H9 (cell line): ENCODE measurements at regions not wholly inside any gene's neighbourhood (a gene's known extent, or its start where the extent isn't known, plus 50 kb on each side); places are given as distances from the start of the nearest gene placed in this dataset.
"Not testable (repeated sequence)": the region's sequence is repeated elsewhere in the genome, so short reads cannot be mapped to it uniquely, and the experiment has no call there.

Experiments used
- DNase-seq: peaks from one replicate; pipeline ENCODE4 v3.0.0-alpha.2; 2017
- H2AFZ ChIP-seq: one replicate; pipeline ENCODE4 v1.6.1; 2013; ENCODE audit warnings: mild to moderate bottlenecking, low read length, control low read depth, moderate library complexity
- H2AK5ac ChIP-seq: 2 replicates; pipeline ENCODE4 v1.6.1; 2013; ENCODE audit warnings: low read length, control low read depth, mixed read lengths; ENCODE audit not compliant: insufficient read length
- H2BK120ac ChIP-seq: one replicate; pipeline ENCODE4 v1.6.1; 2013; ENCODE audit warnings: low read depth, mild to moderate bottlenecking, low read length, control low read depth, inconsistent platforms; ENCODE audit not compliant: poor library complexity, severe bottlenecking
- H2BK12ac ChIP-seq: 2 replicates; pipeline ENCODE4 v1.6.1; 2013; ENCODE audit warnings: low read length, control low read depth, mixed read lengths, low read depth; ENCODE audit not compliant: insufficient read length
- H2BK15ac ChIP-seq: 2 replicates; pipeline ENCODE4 v1.6.1; 2013; ENCODE audit warnings: low read depth, low read length, control low read depth
- H2BK20ac ChIP-seq: one replicate; pipeline ENCODE4 v1.6.1; 2013; ENCODE audit warnings: low read depth, mild to moderate bottlenecking, low read length, control low read depth, inconsistent platforms; ENCODE audit not compliant: poor library complexity, severe bottlenecking
- H2BK5ac ChIP-seq: 2 replicates; pipeline ENCODE4 v1.6.1; 2013; ENCODE audit warnings: low read length, control low read depth, mixed read lengths; ENCODE audit not compliant: insufficient read length
- H3K14ac ChIP-seq: 2 replicates; pipeline ENCODE4 v1.6.1; 2013; ENCODE audit warnings: low read length, control low read depth; ENCODE audit not compliant: insufficient read depth
- H3K18ac ChIP-seq: 2 replicates; pipeline ENCODE4 v1.6.1; 2013; ENCODE audit warnings: low read depth, mild to moderate bottlenecking, mixed read lengths, low read length, control low read depth; ENCODE audit not compliant: insufficient read length
- H3K23ac ChIP-seq: 2 replicates; pipeline ENCODE4 v1.6.1; 2013; ENCODE audit warnings: low read length, control low read depth, mixed read lengths, low read depth; ENCODE audit not compliant: insufficient read length
- H3K23me2 ChIP-seq: 2 replicates; pipeline ENCODE4 v1.6.1; 2013; ENCODE audit warnings: low read depth, mild to moderate bottlenecking, mixed read lengths, low read length, control low read depth; ENCODE audit not compliant: insufficient read length, poor library complexity, severe bottlenecking
- H3K27ac ChIP-seq: 2 replicates; pipeline ENCODE4 v1.5.1; 2013; ENCODE audit warnings: low read length, control low read depth, mixed read lengths, low read depth; ENCODE audit not compliant: insufficient read length
- H3K27me3 ChIP-seq: 2 replicates; pipeline ENCODE4 v1.6.1; 2013; ENCODE audit warnings: low read length, control low read depth, inconsistent platforms; ENCODE audit not compliant: insufficient read depth
- H3K4ac ChIP-seq: 2 replicates; pipeline ENCODE4 v1.6.1; 2013; ENCODE audit warnings: low read depth, mild to moderate bottlenecking, control low read depth, inconsistent platforms, low read length, moderate library complexity
- H3K4me1 ChIP-seq: 2 replicates; pipeline ENCODE4 v1.6.1; 2013; ENCODE audit warnings: low read length, control low read depth, inconsistent platforms; ENCODE audit not compliant: insufficient read depth
- H3K4me2 ChIP-seq: 2 replicates; pipeline ENCODE4 v1.6.1; 2013; ENCODE audit warnings: low read length, control low read depth, mixed read lengths; ENCODE audit not compliant: insufficient read length, insufficient read depth
- H3K56ac ChIP-seq: 2 replicates; pipeline ENCODE4 v1.6.1; 2013; ENCODE audit warnings: low read depth, mild to moderate bottlenecking, mixed read lengths, low read length, control low read depth; ENCODE audit not compliant: insufficient read length
- H3K79me1 ChIP-seq: 2 replicates; pipeline ENCODE4 v1.6.1; 2013; ENCODE audit warnings: low read depth, mild to moderate bottlenecking, moderate library complexity, low read length, control low read depth, inconsistent platforms; ENCODE audit not compliant: insufficient read depth, poor library complexity, severe bottlenecking
- H3K79me2 ChIP-seq: 2 replicates; pipeline ENCODE4 v1.6.1; 2013; ENCODE audit warnings: low read length, control low read depth, inconsistent platforms; ENCODE audit not compliant: insufficient read depth
- H3K9ac ChIP-seq: 2 replicates; pipeline ENCODE4 v1.6.1; 2013; ENCODE audit warnings: low read length, control low read depth, mixed read lengths; ENCODE audit not compliant: insufficient read length; ENCODE audit errors: extremely low read depth
- H3K9me3 ChIP-seq: one replicate; pipeline ENCODE4 v1.6.1; 2013; ENCODE audit warnings: low read depth, low read length, inconsistent platforms; ENCODE audit not compliant: control insufficient read depth
- H3T11ph ChIP-seq: one replicate; pipeline ENCODE4 v1.6.1; 2013; ENCODE audit warnings: mild to moderate bottlenecking, low read length, control low read depth, inconsistent platforms
- H4K20me1 ChIP-seq: one replicate; pipeline ENCODE4 v1.6.1; 2013; ENCODE audit not compliant: control insufficient read depth, insufficient read length, insufficient read depth
- H4K5ac ChIP-seq: 2 replicates; pipeline ENCODE4 v1.6.1; 2013; ENCODE audit warnings: low read depth, mild to moderate bottlenecking, mixed read lengths, low read length, control low read depth; ENCODE audit not compliant: insufficient read length
- H4K8ac ChIP-seq: replicated peaks from 2 replicates; pipeline ENCODE4 v1.6.1; 2013; ENCODE audit warnings: low read length, control low read depth, mixed read lengths, low read depth; ENCODE audit not compliant: insufficient read length
- H4K91ac ChIP-seq: 2 replicates; pipeline ENCODE4 v1.6.1; 2013; ENCODE audit warnings: low read depth, mild to moderate bottlenecking, moderate library complexity, mixed read lengths, low read length, control low read depth; ENCODE audit not compliant: insufficient read length
- H3K27ac Mint-ChIP-seq, 3 experiments: 2 replicates in 2 of 3; 3 replicates in 1 of 3; pipeline ENCODE4 v1.8.0; 2020 to 2021; ENCODE audit warnings: mixed read lengths in 3 of 3, mild to moderate bottlenecking in 1 of 3, moderate library complexity in 1 of 3
- H3K27me3 Mint-ChIP-seq: 2 replicates; pipeline ENCODE4 v1.8.0; 2021; ENCODE audit warnings: low read depth, mild to moderate bottlenecking, moderate library complexity, mixed read lengths
- H3K36me3 Mint-ChIP-seq, 3 experiments: 2 replicates in 2 of 3; 3 replicates in 1 of 3; pipeline ENCODE4 v1.8.0; 2020 to 2021; ENCODE audit warnings: low read depth in 3 of 3, mixed read lengths in 3 of 3; ENCODE audit not compliant: insufficient read depth in 1 of 3
- H3K4me1 Mint-ChIP-seq, 2 experiments: 2 replicates each; pipeline ENCODE4 v1.8.0; 2020; ENCODE audit warnings: mixed read lengths in 2 of 2
- H3K4me3 Mint-ChIP-seq, 2 experiments: 2 replicates in 1 of 2; 3 replicates in 1 of 2; pipeline ENCODE4 v1.8.0; 2020 to 2021; ENCODE audit warnings: mild to moderate bottlenecking in 2 of 2, mixed read lengths in 2 of 2, moderate library complexity in 1 of 2
- H3K9me3 Mint-ChIP-seq, 2 experiments: 2 replicates in 1 of 2; 3 replicates in 1 of 2; pipeline ENCODE4 v1.8.0; 2020; ENCODE audit warnings: mild to moderate bottlenecking in 2 of 2, mixed read lengths in 2 of 2, moderate library complexity in 1 of 2
- WGBS: extraction: QIAGEN DNeasy Blood & Tissue Kit; methylation state at CpG from one replicate; pipeline ENCODE4 v1.1.7; 2013; ENCODE audit warnings: missing lambda C conversion rate, low lambda C conversion rate, mixed read lengths; ENCODE audit not compliant: insufficient read length; ENCODE audit errors: extremely low coverage; 5-methylcytosine and 5-hydroxymethylcytosine counted together
- TF ChIP-seq, protein P1 (sequence below): fragments of 200-600 bp; sonication (generic); conservative IDR thresholded peaks from 3 replicates; pipeline ENCODE4 v1.8.0; 2021; ENCODE audit warnings: antibody characterized with exemption, mild to moderate bottlenecking

DNA sequence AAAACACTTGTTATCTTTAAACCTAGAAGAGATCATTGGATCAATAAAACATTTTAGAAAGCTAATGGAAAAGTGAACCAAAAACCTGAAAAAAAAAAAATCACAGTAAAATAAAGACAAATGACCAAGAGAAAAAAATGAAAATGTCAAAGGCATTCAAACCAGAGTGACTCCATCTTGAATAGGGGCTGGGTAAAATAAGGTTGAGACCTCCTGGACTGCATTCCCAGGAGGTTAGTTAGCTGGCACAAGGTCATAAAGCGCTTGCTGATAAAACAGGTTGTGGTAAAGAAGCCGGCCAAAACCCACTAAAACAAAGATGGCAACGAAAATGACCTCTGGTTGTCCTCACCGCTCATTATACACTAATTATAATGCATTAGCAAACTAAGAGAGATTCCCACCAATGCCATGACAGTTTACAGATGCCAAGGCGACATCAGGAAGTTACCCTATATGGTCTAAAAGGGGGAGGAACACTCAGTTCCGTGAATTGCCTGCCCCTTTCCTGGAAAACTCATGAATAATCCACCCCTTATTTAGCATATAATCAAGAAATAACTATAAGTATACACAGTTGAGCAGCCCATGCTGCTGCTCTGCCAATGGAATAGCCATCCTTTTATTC lies 116.7 kb upstream of the NEK6 start:
- no peaks in the 10 kb centered on the region for H3K9me3 Mint-ChIP-seq
- no peaks in the 10 kb centered on the region for H3K4me1 ChIP-seq
- H2BK12ac ChIP-seq: no peak overlapping the region
- no peak overlapping the region for H3T11ph ChIP-seq
- no peak overlapping the region for H2AK5ac ChIP-seq
- DNase-seq: no peak
- no peaks in the 10 kb centered on the region for H3K9me3 ChIP-seq
- no peak overlapping the region for H3K27ac Mint-ChIP-seq
- no peaks in the 10 kb centered on the region for H3K36me3 Mint-ChIP-seq
- H3K4me3 Mint-ChIP-seq: no peak overlapping the region
- no peak overlapping the region for H2BK15ac ChIP-seq
- H2BK5ac ChIP-seq: no peak overlapping the region
- H4K91ac ChIP-seq: no peak overlapping the region
- TF ChIP-seq, protein P1, sequence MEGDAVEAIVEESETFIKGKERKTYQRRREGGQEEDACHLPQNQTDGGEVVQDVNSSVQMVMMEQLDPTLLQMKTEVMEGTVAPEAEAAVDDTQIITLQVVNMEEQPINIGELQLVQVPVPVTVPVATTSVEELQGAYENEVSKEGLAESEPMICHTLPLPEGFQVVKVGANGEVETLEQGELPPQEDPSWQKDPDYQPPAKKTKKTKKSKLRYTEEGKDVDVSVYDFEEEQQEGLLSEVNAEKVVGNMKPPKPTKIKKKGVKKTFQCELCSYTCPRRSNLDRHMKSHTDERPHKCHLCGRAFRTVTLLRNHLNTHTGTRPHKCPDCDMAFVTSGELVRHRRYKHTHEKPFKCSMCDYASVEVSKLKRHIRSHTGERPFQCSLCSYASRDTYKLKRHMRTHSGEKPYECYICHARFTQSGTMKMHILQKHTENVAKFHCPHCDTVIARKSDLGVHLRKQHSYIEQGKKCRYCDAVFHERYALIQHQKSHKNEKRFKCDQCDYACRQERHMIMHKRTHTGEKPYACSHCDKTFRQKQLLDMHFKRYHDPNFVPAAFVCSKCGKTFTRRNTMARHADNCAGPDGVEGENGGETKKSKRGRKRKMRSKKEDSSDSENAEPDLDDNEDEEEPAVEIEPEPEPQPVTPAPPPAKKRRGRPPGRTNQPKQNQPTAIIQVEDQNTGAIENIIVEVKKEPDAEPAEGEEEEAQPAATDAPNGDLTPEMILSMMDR: no peak
- H3K79me2 ChIP-seq: no peaks in the 10 kb centered on the region
- peaks cover 11 to 16% of the 10 kb centered on the region in 2 experiments; a peak in 3 of 4 replicates for H3K4me1 Mint-ChIP-seq
- peaks cover 6% of the 10 kb centered on the region for H3K27me3 Mint-ChIP-seq
- H3K79me1 ChIP-seq: no peaks in the 10 kb centered on the region
- H4K5ac ChIP-seq: no peak overlapping the region
- no peak overlapping the region for H3K4me2 ChIP-seq
- H3K56ac ChIP-seq: no peak overlapping the region
- no peak overlapping the region for H3K27ac ChIP-seq
- no peak overlapping the region for H3K9ac ChIP-seq
- H3K4ac ChIP-seq: no peak overlapping the region
- H3K23me2 ChIP-seq: no peaks in the 10 kb centered on the region
- H4K8ac ChIP-seq: no peak overlapping the region
- no CpG with 5 or more reads among the region's 6 CpGs for WGBS
- H3K23ac ChIP-seq: no peak overlapping the region
- no peak overlapping the region for H2BK20ac ChIP-seq
- H2BK120ac ChIP-seq: no peak overlapping the region
- no peak overlapping the region for H3K14ac ChIP-seq
- H3K27me3 ChIP-seq: no peaks in the 10 kb centered on the region
- H3K18ac ChIP-seq: no peak overlapping the region
- no peak overlapping the region for H2AFZ ChIP-seq
- no peaks in the 10 kb centered on the region for H4K20me1 ChIP-seq

DNA sequence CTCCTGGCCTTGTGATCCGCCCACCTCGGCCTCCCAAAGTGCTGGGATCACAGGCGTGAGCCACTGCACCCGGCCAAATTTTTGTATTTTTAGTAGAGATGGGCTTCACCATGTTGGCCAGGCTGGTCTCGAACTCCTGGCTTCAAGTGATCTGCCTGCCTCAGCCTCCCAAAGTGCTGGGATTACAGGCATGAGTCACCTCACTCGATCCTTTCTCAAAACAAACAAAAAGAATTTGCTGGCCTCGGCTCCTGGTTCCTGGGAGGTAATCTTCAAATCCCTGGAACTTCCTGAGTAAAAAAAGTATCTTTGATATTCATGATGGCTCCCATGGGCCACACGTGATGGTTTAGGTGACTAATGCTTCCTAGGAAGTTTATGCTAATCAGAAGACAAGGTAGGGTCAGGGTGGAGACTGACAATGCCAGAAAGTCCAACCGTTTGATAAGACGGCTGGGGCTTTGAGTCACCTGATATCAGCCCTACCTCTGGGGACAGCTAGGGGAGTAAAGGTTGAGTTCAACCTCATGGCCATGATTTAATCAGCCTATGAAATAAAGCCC lies 113.1 kb upstream of the NEK6 start:
- not testable (repeated sequence) for H2BK5ac ChIP-seq, H3K56ac ChIP-seq, H3K36me3 Mint-ChIP-seq, H3K4ac ChIP-seq, H2BK20ac ChIP-seq, H3K4me1 ChIP-seq, H3K23ac ChIP-seq, H3K18ac ChIP-seq, H3K79me1 ChIP-seq, H2BK12ac ChIP-seq, H3K9ac ChIP-seq, H4K91ac ChIP-seq, H3T11ph ChIP-seq, H3K4me2 ChIP-seq, H2BK120ac ChIP-seq, H2AFZ ChIP-seq, H3K14ac ChIP-seq, H3K27me3 ChIP-seq, H3K9me3 Mint-ChIP-seq, H3K9me3 ChIP-seq, H4K5ac ChIP-seq, H3K23me2 ChIP-seq, H2BK15ac ChIP-seq, H2AK5ac ChIP-seq, H3K4me3 Mint-ChIP-seq, H4K8ac ChIP-seq, H3K27ac ChIP-seq, H3K27ac Mint-ChIP-seq, H4K20me1 ChIP-seq, H3K79me2 ChIP-seq
- WGBS: no CpG with 5 or more reads among the region's 10 CpGs
- Mint-ChIP-seq H3K4me1 (peaks cover 11 to 16% of the 10 kb centered on the region in 2 experiments; a peak in 3 of 4 replicates), H3K27me3 (peaks cover 12% of the 10 kb centered on the region)
- peak; percentile 75 for DNase-seq
